ENCODE measurements at regions not wholly inside any gene's neighbourhood (a gene's known extent, or its start where the extent isn't known, plus 50 kb on each side); places are given as distances from the start of the nearest gene placed in this dataset.

- TF ChIP-seq EZH2 (optimal IDR thresholded peaks at IDR 0.05; ENCODE audit: low read depth, low read length) (no peak), EZH2phosphoT487 (IDR thresholded peaks at IDR 0.05; ENCODE audit: low read length) (no peak)
- TF ChIP-seq, protein P1, sequence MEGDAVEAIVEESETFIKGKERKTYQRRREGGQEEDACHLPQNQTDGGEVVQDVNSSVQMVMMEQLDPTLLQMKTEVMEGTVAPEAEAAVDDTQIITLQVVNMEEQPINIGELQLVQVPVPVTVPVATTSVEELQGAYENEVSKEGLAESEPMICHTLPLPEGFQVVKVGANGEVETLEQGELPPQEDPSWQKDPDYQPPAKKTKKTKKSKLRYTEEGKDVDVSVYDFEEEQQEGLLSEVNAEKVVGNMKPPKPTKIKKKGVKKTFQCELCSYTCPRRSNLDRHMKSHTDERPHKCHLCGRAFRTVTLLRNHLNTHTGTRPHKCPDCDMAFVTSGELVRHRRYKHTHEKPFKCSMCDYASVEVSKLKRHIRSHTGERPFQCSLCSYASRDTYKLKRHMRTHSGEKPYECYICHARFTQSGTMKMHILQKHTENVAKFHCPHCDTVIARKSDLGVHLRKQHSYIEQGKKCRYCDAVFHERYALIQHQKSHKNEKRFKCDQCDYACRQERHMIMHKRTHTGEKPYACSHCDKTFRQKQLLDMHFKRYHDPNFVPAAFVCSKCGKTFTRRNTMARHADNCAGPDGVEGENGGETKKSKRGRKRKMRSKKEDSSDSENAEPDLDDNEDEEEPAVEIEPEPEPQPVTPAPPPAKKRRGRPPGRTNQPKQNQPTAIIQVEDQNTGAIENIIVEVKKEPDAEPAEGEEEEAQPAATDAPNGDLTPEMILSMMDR (IDR thresholded peaks at IDR 0.05; ENCODE audit: low read length) = no peak
These were observed 254.0 kb upstream of the GJE1 start for GRCh38 chr6:141878686-141879085.
